HCT116 (cell line): ENCODE measurements at regions not wholly inside any gene's neighbourhood (a gene's known extent, or its start where the extent isn't known, plus 50 kb on each side); places are given as distances from the start of the nearest gene placed in this dataset.

Experiments
- ATAC-seq: fragments of 200-7000 bp; cut with Tn5 transposase; 2 replicates; pipeline ENCODE4 v1.9.1; 2020; ENCODE audit warnings: mild to moderate bottlenecking, moderate library complexity
- BruUV-seq: library from RNA; stranded (reverse); fragments of 400-500 nt; replicated peaks from 2 replicates; lab custom pipeline; 2021; lab: Mats Ljungman, UMichigan
- CTCF ChIA-PET: fragments of 300-600 bp; sonication (Branson Sonifier 250); formaldehyde crosslinking; loops from one replicate; lab custom pipeline; 2021; ENCODE audit warnings: antibody characterized with exemption; lab: Charles Lee
- POLR2A ChIA-PET: fragments of 300-600, 350-600 bp; sonication (Branson Sonifier 250); formaldehyde crosslinking; loops from one replicate; lab custom pipeline; 2021; ENCODE audit warnings: antibody characterized with exemption; lab: Charles Lee
- RAD21 ChIA-PET, 2 experiments: fragments of 300-600 bp; sonication (Branson Sonifier 250); formaldehyde crosslinking; loops; one replicate each; lab custom pipeline; 2023; ENCODE audit warnings: low total read pairs in 2 of 2; ENCODE audit not compliant: uncharacterized antibody in 2 of 2, unreplicated experiment in 2 of 2, low non-redundant PET in 1 of 2; lab: Charles Lee
- DNase-seq: peaks from one replicate; pipeline ENCODE4 v3.0.0-alpha.2; 2010; ENCODE audit warnings: low read depth, low spot score
- H2AFZ ChIP-seq: fragments of 200-600 bp; shearing (Covaris generic), sonication (generic); 2 replicates; pipeline ENCODE4 v1.6.1; 2017; ENCODE audit warnings: low read depth, mixed run types, mixed read lengths, antibody characterized with exemption, low read length; ENCODE audit not compliant: poor library complexity, severe bottlenecking
- H3K27ac ChIP-seq: 2 replicates; pipeline ENCODE4 v1.5.1; 2012; ENCODE audit warnings: low read depth, low read length
- H3K27me3 ChIP-seq: fragments of 200-600 bp; sonication (generic); 2 replicates; pipeline ENCODE4 v1.6.1; 2016; ENCODE audit warnings: mixed run types, low read length, mixed read lengths; ENCODE audit not compliant: insufficient read depth
- H3K36me3 ChIP-seq, 2 experiments: fragments of 200-500 bp in 1 of 2; fragments of 200-600 bp in 1 of 2; sonication (Bioruptor generic) in 1 of 2; sonication (generic) in 1 of 2; 2 replicates each; pipeline versions ENCODE4 v1.5.1 to v1.6.1; 2014 to 2016; ENCODE audit warnings: low read length in 2 of 2, inconsistent platforms in 1 of 2, mixed read lengths in 1 of 2, mixed run types in 1 of 2; ENCODE audit not compliant: insufficient read depth in 2 of 2, control insufficient read depth in 1 of 2
- H3K4me1 ChIP-seq, 2 experiments: fragments of 200-600 bp in 1 of 2; sonication (generic) in 1 of 2; 2 replicates each; pipeline versions ENCODE4 v1.5.1 to v1.6.1; 2012 to 2017; ENCODE audit warnings: low read length in 2 of 2, inconsistent platforms in 1 of 2, mild to moderate bottlenecking in 1 of 2, mixed read lengths in 1 of 2, mixed run types in 1 of 2, moderate library complexity in 1 of 2; ENCODE audit not compliant: insufficient read depth in 2 of 2, control insufficient read depth in 1 of 2
- H3K4me2 ChIP-seq: fragments of 200-600 bp; sonication (generic); 2 replicates; pipeline ENCODE4 v1.6.1; 2017; ENCODE audit warnings: mixed run types, low read length, mixed read lengths
- H3K4me3 ChIP-seq, 2 experiments: fragments of 200-600 bp in 1 of 2; sonication (generic) in 1 of 2; replicated peaks in 1 of 2; 2 replicates each; pipeline ENCODE4 v1.5.1; 2011 to 2016; ENCODE audit warnings: low read length in 2 of 2, control low read depth in 1 of 2, low read depth in 1 of 2, mild to moderate bottlenecking in 1 of 2, mixed read lengths in 1 of 2, mixed run types in 1 of 2
- H3K79me2 ChIP-seq: fragments of 200-600 bp; sonication (generic); 2 replicates; pipeline ENCODE4 v1.6.1; 2017; ENCODE audit warnings: mild to moderate bottlenecking, mixed run types, low read length, moderate library complexity, mixed read lengths; ENCODE audit not compliant: insufficient read depth
- H3K9ac ChIP-seq: fragments of 200-600 bp; sonication (generic); 2 replicates; pipeline ENCODE4 v1.6.1; 2016; ENCODE audit warnings: low read length, mixed read lengths
- H3K9me2 ChIP-seq: fragments of 200-600 bp; sonication (generic), shearing (Covaris generic); 2 replicates; pipeline ENCODE4 v1.6.1; 2017; ENCODE audit warnings: mixed run types, mild to moderate bottlenecking, moderate library complexity; ENCODE audit not compliant: insufficient read depth
- H3K9me3 ChIP-seq, 2 experiments: fragments of 200-500 bp in 1 of 2; fragments of 200-600 bp in 1 of 2; sonication (Bioruptor generic) in 1 of 2; sonication (generic) in 1 of 2; 2 replicates each; pipeline ENCODE4 v1.6.1; 2014 to 2017; ENCODE audit warnings: low read length in 2 of 2, mixed read lengths in 2 of 2, inconsistent platforms in 1 of 2, low read depth in 1 of 2, mild to moderate bottlenecking in 1 of 2, mixed run types in 1 of 2, moderate library complexity in 1 of 2; ENCODE audit not compliant: control insufficient read depth in 1 of 2, insufficient read depth in 1 of 2
- H4K20me1 ChIP-seq: fragments of 200-600 bp; sonication (generic), shearing (Covaris generic); 2 replicates; pipeline ENCODE4 v1.6.1; 2017; ENCODE audit warnings: mixed run types, mild to moderate bottlenecking, moderate library complexity; ENCODE audit not compliant: insufficient read depth
- ATF3 ChIP-seq: IDR thresholded peaks from 2 replicates; pipeline ENCODE4 v1.6.1; 2012
- CBX3 ChIP-seq: IDR thresholded peaks from 2 replicates; pipeline ENCODE4 v1.6.1; 2012; ENCODE audit warnings: low read depth
- CEBPB ChIP-seq: IDR thresholded peaks from 2 replicates; pipeline ENCODE4 v1.6.1; 2012; ENCODE audit warnings: low read depth
- EGR1 ChIP-seq: IDR thresholded peaks from 2 replicates; pipeline ENCODE4 v1.6.1; 2012; ENCODE audit warnings: low read depth
- EZH2 ChIP-seq: fragments of 200-600 bp; sonication (generic); IDR thresholded peaks from 2 replicates; pipeline ENCODE4 v1.6.1; 2017; ENCODE audit warnings: antibody characterized with exemption, mixed run types
- EZH2phosphoT487 ChIP-seq: fragments of 200-600 bp; IDR thresholded peaks from 2 replicates; pipeline ENCODE4 v1.6.1; 2018; ENCODE audit warnings: antibody characterized with exemption, borderline replicate concordance
- FOSL1 ChIP-seq: IDR thresholded peaks from 2 replicates; pipeline ENCODE4 v1.6.1; 2012; ENCODE audit warnings: low read depth
- JUND ChIP-seq: IDR thresholded peaks from 2 replicates; pipeline ENCODE4 v1.6.1; 2012
- POLR2A ChIP-seq: IDR thresholded peaks from 2 replicates; pipeline ENCODE4 v1.7.0; 2011; ENCODE audit warnings: borderline replicate concordance; ENCODE audit not compliant: insufficient read depth, insufficient read length; ENCODE audit errors: extremely low read depth
- POLR2AphosphoS5 ChIP-seq: IDR thresholded peaks from 2 replicates; pipeline ENCODE4 v1.6.1; 2011; ENCODE audit warnings: mild to moderate bottlenecking, low read depth, low read length, moderate library complexity
- SIN3A ChIP-seq: IDR thresholded peaks from 2 replicates; pipeline ENCODE4 v1.6.1; 2012; ENCODE audit warnings: low read depth
- SP1 ChIP-seq: IDR thresholded peaks from 2 replicates; pipeline ENCODE4 v1.6.1; 2012; ENCODE audit warnings: low read depth
- SRF ChIP-seq: IDR thresholded peaks from 2 replicates; pipeline ENCODE4 v1.6.1; 2012; ENCODE audit warnings: low read depth
- TCF7L2 ChIP-seq: IDR thresholded peaks from 2 replicates; pipeline ENCODE4 v1.7.0; 2011; ENCODE audit warnings: borderline replicate concordance, inconsistent platforms; ENCODE audit not compliant: insufficient read depth, insufficient read length; ENCODE audit errors: extremely low read depth
- YY1 ChIP-seq: IDR thresholded peaks from 2 replicates; pipeline ENCODE4 v1.6.1; 2011; ENCODE audit warnings: low read length, low read depth, moderate library complexity, mild to moderate bottlenecking; ENCODE audit not compliant: insufficient replicate concordance; ENCODE audit errors: extremely low read depth
- ZFX ChIP-seq: fragments of 450-650 bp; IDR thresholded peaks from 2 replicates; pipeline ENCODE4 v1.6.1; 2017
- ZNF274 ChIP-seq: fragments of 200-500 bp; sonication (Bioruptor generic); IDR thresholded peaks from 2 replicates; pipeline ENCODE4 v1.6.1; 2014; ENCODE audit warnings: mild to moderate bottlenecking, low read depth, low read length, inconsistent platforms
- intact Hi-C: fragments of 100-400 bp; cut with micrococcal nuclease; formaldehyde crosslinking; loops from 2 replicates; pipeline ENCODE4 v1.10.0; 2022
- TF ChIP-seq, protein P1 (sequence below): IDR thresholded peaks from 2 replicates; pipeline ENCODE4 v1.6.1; 2012; ENCODE audit warnings: low read depth
- TF ChIP-seq, protein P2 (sequence below): IDR thresholded peaks from 2 replicates; pipeline ENCODE4 v1.6.1; 2012

DNA sequence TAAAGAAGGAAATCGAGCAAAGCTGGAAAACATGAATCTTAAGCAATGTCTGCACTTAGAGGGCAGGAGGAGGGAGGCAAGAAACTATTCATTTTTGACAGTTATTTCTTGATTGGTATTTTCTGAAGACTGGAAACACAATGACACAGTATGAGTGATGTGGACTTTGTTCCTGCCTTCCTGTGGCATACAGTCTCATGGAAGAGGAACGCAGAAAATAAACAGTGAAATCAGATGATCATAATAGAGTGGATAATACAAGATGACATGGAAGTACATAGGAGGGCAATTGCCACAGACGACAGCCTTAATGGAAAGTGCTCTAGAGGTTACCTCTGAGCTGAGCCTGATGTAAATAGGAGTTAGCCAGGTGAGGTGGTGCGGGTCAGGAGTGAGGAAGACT is 140.4 kb upstream of the MAX start:
- no TSS peak for BruUV-seq
- Histone ChIP-seq H2AFZ (no peak overlapping the region), H3K27ac (no peak overlapping the region), H3K27me3 (no peaks in the 10 kb centered on the region), H3K4me1 (peaks cover 18 to 40% of the 10 kb centered on the region in 2 experiments), H3K4me3 (no peak overlapping the region), H3K36me3 (no peaks in the 10 kb centered on the region), H3K9me3 (no peaks in the 10 kb centered on the region), H4K20me1 (no peaks in the 10 kb centered on the region), H3K79me2 (no peaks in the 10 kb centered on the region), H3K4me2 (no peak overlapping the region), H3K9me2 (no peaks in the 10 kb centered on the region), H3K9ac (no peak overlapping the region)
- ChIA-PET RAD21 (no interaction called here), POLR2A (no interaction called here), CTCF (no interaction called here)
- DNase-seq (no peak), ATAC-seq (no peak)
- TF ChIP-seq SRF, result no peak
- no peak for TF ChIP-seq ZNF274
- TF ChIP-seq, protein P1, sequence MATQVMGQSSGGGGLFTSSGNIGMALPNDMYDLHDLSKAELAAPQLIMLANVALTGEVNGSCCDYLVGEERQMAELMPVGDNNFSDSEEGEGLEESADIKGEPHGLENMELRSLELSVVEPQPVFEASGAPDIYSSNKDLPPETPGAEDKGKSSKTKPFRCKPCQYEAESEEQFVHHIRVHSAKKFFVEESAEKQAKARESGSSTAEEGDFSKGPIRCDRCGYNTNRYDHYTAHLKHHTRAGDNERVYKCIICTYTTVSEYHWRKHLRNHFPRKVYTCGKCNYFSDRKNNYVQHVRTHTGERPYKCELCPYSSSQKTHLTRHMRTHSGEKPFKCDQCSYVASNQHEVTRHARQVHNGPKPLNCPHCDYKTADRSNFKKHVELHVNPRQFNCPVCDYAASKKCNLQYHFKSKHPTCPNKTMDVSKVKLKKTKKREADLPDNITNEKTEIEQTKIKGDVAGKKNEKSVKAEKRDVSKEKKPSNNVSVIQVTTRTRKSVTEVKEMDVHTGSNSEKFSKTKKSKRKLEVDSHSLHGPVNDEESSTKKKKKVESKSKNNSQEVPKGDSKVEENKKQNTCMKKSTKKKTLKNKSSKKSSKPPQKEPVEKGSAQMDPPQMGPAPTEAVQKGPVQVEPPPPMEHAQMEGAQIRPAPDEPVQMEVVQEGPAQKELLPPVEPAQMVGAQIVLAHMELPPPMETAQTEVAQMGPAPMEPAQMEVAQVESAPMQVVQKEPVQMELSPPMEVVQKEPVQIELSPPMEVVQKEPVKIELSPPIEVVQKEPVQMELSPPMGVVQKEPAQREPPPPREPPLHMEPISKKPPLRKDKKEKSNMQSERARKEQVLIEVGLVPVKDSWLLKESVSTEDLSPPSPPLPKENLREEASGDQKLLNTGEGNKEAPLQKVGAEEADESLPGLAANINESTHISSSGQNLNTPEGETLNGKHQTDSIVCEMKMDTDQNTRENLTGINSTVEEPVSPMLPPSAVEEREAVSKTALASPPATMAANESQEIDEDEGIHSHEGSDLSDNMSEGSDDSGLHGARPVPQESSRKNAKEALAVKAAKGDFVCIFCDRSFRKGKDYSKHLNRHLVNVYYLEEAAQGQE, result no peak
- no peak for TF ChIP-seq POLR2A
- no peak for TF ChIP-seq CEBPB
- no peak for TF ChIP-seq JUND
- no peak for TF ChIP-seq YY1
- TF ChIP-seq, protein P2, sequence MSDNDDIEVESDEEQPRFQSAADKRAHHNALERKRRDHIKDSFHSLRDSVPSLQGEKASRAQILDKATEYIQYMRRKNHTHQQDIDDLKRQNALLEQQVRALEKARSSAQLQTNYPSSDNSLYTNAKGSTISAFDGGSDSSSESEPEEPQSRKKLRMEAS, result no peak
- no peak for TF ChIP-seq EZH2phosphoT487
- no peak for TF ChIP-seq SP1
- no peak for TF ChIP-seq SIN3A
- no peak for TF ChIP-seq FOSL1
- TF ChIP-seq TCF7L2, result no peak
- no peak for TF ChIP-seq CBX3
- TF ChIP-seq EZH2, result no peak
- no peak for TF ChIP-seq ATF3
- TF ChIP-seq EGR1, result no peak
- TF ChIP-seq ZFX, result no peak
- no peak for TF ChIP-seq POLR2AphosphoS5
- intact Hi-C loops, result no loop called here
